ENCODE measurements at regions not wholly inside any gene's neighbourhood (a gene's known extent, or its start where the extent isn't known, plus 50 kb on each side); places are given as distances from the start of the nearest gene placed in this dataset.
"Not testable (repeated sequence)": the region's sequence is repeated elsewhere in the genome, so short reads cannot be mapped to it uniquely, and the experiment has no call there.

DNA sequence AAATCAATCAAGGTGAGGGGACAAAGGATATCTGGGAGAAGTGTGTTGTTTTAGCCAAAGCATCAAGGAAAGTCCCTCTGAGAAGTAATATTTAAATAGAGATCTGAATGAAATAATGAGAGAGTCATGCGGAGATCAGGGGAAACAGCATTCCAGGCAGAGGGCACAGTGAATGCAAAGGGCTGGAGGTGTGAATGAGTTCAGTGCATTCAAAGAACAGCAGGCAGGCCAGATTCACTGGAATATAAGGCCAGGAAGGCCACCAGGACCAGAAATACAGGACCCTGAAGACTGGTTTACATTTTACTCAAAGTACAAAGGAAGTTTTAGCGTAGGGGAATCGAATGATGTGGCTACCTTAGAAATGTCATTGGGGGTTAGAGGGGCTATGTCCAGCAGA is 436.2 kb upstream of the TMEM132C start:
- no peaks in the 10 kb centered on the region for H3K4me1 ChIP-seq (ENCODE audit: control insufficient read depth, insufficient read depth, low read length, poor library complexity, severe bottlenecking)
- no peaks in the 10 kb centered on the region for H3K9me3 ChIP-seq (ENCODE audit: control insufficient read depth, low read length)
- H3K27me3 ChIP-seq (replicated peaks; ENCODE audit: control insufficient read depth, insufficient read depth, low read length, poor library complexity, severe bottlenecking): no peaks in the 10 kb centered on the region
- no peak overlapping the region for H3K4me3 ChIP-seq (ENCODE audit: insufficient read depth, low read depth, low read length, poor library complexity, severe bottlenecking)
- H3K27ac ChIP-seq (ENCODE audit: insufficient read depth, low read length, poor library complexity, severe bottlenecking): no peak overlapping the region
- no peaks in the 10 kb centered on the region for H3K36me3 ChIP-seq (ENCODE audit: control insufficient read depth, insufficient read depth, low read length)
- no peak for DNase-seq

DNA sequence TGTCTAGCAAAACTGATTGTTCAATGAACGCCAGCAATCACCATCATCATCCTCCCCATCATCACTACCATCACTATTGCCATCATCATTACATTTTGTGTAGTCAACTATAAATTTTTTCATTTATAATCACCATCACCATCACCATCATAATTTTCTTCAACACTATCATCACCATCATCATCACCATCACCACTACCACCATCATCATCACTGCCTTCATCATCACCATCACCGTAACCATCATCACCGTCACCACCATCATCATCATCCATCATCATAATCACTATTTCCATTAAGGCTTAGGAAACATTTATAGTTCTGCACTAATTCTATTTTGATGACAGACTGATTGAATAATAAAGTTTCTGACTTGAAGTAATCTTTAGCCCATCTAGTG is 434.8 kb upstream of the TMEM132C start:
- H3K27me3 ChIP-seq (replicated peaks; ENCODE audit: control insufficient read depth, insufficient read depth, low read length, poor library complexity, severe bottlenecking): no peaks in the 10 kb centered on the region
- no peak for DNase-seq
- H3K9me3 ChIP-seq (ENCODE audit: control insufficient read depth, low read length): no peaks in the 10 kb centered on the region
- no peaks in the 10 kb centered on the region for H3K36me3 ChIP-seq (ENCODE audit: control insufficient read depth, insufficient read depth, low read length)
- no peaks in the 10 kb centered on the region for H3K4me1 ChIP-seq (ENCODE audit: control insufficient read depth, insufficient read depth, low read length, poor library complexity, severe bottlenecking)
- H3K4me3 ChIP-seq (ENCODE audit: insufficient read depth, low read depth, low read length, poor library complexity, severe bottlenecking): no peak overlapping the region
- H3K27ac ChIP-seq (ENCODE audit: insufficient read depth, low read length, poor library complexity, severe bottlenecking): no peak overlapping the region

DNA sequence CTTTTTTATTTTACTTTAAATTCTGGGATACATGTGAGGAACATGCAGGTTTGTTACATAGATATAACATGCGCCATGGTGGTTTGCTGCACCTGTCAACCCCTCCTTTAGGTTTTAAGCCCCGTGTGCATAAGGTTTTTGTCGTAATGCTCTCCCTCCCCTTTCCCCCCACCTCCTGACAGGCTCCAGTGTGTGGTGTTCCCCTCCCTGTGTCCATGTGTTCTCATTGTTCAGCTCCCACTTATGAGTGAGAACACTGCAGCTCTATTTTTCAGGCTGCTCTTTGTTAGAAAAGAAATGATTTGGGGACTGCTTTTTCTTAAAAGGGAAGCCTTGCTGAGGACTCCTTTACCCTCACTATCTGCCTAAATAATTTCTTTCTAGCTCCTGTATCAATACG is 430.2 kb upstream of the TMEM132C start:
- not testable (repeated sequence) for H3K9me3 ChIP-seq (ENCODE audit: control insufficient read depth, low read length); DNase-seq; H3K27ac ChIP-seq (ENCODE audit: insufficient read depth, low read length, poor library complexity, severe bottlenecking); H3K36me3 ChIP-seq (ENCODE audit: control insufficient read depth, insufficient read depth, low read length); H3K27me3 ChIP-seq (replicated peaks; ENCODE audit: control insufficient read depth, insufficient read depth, low read length, poor library complexity, severe bottlenecking); H3K4me1 ChIP-seq (ENCODE audit: control insufficient read depth, insufficient read depth, low read length, poor library complexity, severe bottlenecking); H3K4me3 ChIP-seq (ENCODE audit: insufficient read depth, low read depth, low read length, poor library complexity, severe bottlenecking)

DNA sequence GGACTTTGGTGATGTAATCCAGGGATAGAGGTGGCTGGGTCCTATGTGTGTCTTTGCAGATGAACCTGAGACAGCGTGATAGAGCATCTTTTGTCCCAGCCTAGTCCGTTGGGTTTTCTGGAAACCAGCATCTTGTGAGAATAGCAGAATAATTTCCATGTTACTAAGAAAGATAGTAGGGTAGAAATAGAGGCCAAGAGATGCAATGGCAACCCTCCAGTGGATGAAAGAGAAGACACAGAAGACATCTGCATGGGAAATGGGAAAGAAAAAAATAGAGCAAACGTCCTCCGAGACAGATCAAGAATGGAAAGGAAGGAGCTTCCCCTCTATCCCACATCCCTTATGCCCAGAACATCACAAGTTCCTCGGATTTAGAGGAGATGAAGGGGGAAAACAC is 409.3 kb upstream of the TMEM132C start:
- Histone ChIP-seq H3K9me3 (ENCODE audit: control insufficient read depth, low read length) (no peaks in the 10 kb centered on the region), H3K27me3 (replicated peaks; ENCODE audit: control insufficient read depth, insufficient read depth, low read length, poor library complexity, severe bottlenecking) (no peaks in the 10 kb centered on the region), H3K36me3 (ENCODE audit: control insufficient read depth, insufficient read depth, low read length) (no peaks in the 10 kb centered on the region), H3K27ac (ENCODE audit: insufficient read depth, low read length, poor library complexity, severe bottlenecking) (no peak overlapping the region), H3K4me1 (ENCODE audit: control insufficient read depth, insufficient read depth, low read length, poor library complexity, severe bottlenecking) (no peaks in the 10 kb centered on the region), H3K4me3 (ENCODE audit: insufficient read depth, low read depth, low read length, poor library complexity, severe bottlenecking) (no peak overlapping the region)
- no peak for DNase-seq

DNA sequence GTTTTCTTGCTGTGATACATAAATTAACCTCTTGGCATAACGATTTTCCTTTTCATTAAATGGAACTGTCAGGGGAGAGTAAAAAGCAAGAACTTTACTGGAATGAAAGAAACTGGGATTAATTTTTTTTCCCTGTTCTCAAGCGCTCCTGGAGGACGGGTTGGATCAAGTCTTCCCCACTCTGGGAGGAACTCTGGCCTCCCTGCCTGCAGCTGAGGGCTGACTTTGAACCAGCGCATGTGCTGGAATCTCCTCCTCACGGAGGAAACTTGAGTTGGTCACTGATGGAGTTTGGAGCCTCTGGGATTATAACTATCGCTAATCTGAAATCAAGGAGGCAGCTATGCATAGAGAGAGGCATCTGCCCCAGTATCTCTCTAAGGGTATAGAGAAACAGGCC is 406.4 kb upstream of the TMEM132C start:
- H3K9me3 ChIP-seq (ENCODE audit: control insufficient read depth, low read length): no peaks in the 10 kb centered on the region
- H3K36me3 ChIP-seq (ENCODE audit: control insufficient read depth, insufficient read depth, low read length): no peaks in the 10 kb centered on the region
- no peak overlapping the region for H3K27ac ChIP-seq (ENCODE audit: insufficient read depth, low read length, poor library complexity, severe bottlenecking)
- no peak overlapping the region for H3K4me3 ChIP-seq (ENCODE audit: insufficient read depth, low read depth, low read length, poor library complexity, severe bottlenecking)
- DNase-seq: no peak
- no peaks in the 10 kb centered on the region for H3K27me3 ChIP-seq (replicated peaks; ENCODE audit: control insufficient read depth, insufficient read depth, low read length, poor library complexity, severe bottlenecking)
- no peaks in the 10 kb centered on the region for H3K4me1 ChIP-seq (ENCODE audit: control insufficient read depth, insufficient read depth, low read length, poor library complexity, severe bottlenecking)

DNA sequence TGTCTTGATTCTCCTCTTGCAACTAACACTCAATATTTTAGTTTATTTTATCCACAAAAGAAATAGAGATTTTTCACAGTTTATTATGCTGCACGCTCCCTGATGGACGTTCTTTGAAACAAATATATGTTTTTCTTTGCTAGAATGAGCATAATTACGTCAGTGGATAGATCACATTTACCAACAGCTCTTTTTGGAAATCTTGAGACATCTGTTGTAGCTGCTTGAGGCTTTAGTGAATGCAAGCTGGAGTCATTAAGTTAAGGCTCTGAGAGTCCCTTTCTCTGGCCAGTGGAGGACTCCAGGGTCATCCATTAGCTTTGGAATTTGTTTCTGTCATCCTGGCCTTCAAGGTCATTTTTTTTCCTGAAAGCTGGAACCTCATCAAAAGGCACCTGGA is 405.6 kb upstream of the TMEM132C start:
- Histone ChIP-seq H3K9me3 (ENCODE audit: control insufficient read depth, low read length) (no peaks in the 10 kb centered on the region), H3K27me3 (replicated peaks; ENCODE audit: control insufficient read depth, insufficient read depth, low read length, poor library complexity, severe bottlenecking) (no peaks in the 10 kb centered on the region), H3K36me3 (ENCODE audit: control insufficient read depth, insufficient read depth, low read length) (no peaks in the 10 kb centered on the region), H3K4me1 (ENCODE audit: control insufficient read depth, insufficient read depth, low read length, poor library complexity, severe bottlenecking) (no peaks in the 10 kb centered on the region), H3K4me3 (ENCODE audit: insufficient read depth, low read depth, low read length, poor library complexity, severe bottlenecking) (no peak overlapping the region), H3K27ac (ENCODE audit: insufficient read depth, low read length, poor library complexity, severe bottlenecking) (no peak overlapping the region)
- DNase-seq: no peak

DNA sequence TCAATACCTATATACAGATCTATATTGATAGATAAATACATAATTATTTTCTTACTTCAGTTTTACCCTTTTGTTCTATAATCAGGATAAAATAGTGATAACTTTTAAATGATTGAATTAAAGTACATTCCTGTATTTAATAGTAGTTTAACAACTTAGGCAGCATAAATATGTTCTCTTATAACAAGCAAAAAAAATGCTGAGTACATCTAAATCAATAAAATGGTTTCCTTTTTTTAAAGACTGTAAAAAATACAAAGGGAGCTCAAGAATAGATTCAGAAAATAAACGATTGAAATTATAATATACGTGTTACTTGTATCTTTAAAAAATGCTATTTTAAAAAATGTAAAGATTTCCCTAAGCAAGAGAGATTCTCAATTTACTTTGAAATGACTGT is 393.7 kb upstream of the TMEM132C start:
- Histone ChIP-seq H3K36me3 (ENCODE audit: control insufficient read depth, insufficient read depth, low read length) (no peaks in the 10 kb centered on the region), H3K27ac (ENCODE audit: insufficient read depth, low read length, poor library complexity, severe bottlenecking) (no peak overlapping the region), H3K9me3 (ENCODE audit: control insufficient read depth, low read length) (no peaks in the 10 kb centered on the region), H3K27me3 (replicated peaks; ENCODE audit: control insufficient read depth, insufficient read depth, low read length, poor library complexity, severe bottlenecking) (no peaks in the 10 kb centered on the region), H3K4me1 (ENCODE audit: control insufficient read depth, insufficient read depth, low read length, poor library complexity, severe bottlenecking) (no peaks in the 10 kb centered on the region), H3K4me3 (ENCODE audit: insufficient read depth, low read depth, low read length, poor library complexity, severe bottlenecking) (no peak overlapping the region)
- DNase-seq: no peak

DNA sequence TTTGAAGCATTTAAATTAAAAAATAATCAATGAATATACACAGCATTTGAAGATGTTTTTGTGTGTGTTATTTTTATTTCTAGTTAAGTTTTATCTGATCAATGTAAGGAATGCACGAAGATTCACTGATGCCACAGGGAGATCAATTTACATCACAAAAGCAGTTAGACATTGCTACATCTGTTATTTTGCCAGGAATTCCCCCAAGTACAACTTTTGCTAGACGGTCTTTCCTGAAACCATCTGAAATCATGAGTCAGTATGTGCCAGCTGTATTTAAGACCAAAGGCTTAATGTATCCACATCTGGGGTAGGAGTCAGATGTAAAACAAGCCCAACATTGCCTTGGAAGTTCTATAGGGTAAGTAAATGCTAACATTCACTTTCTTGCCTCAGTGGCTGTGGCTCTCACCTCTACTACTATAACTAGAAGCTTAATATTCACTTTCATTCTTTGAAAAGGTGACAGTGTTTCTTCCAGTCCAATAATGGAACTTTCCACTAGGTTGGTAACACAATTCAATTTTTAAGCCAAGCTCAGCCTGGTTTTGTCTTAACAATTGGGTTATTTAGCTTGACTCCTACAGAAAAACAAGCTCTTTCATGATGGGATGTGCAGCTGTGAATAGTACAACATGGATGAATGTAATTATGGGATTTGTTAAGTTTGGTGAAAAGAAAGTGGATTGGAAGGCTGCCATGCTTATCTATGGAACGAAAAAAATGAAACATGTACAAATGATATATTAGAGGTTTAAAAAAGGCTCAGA is 385.4 kb upstream of the TMEM132C start:
- Histone ChIP-seq H3K4me3 (ENCODE audit: insufficient read depth, low read depth, low read length, poor library complexity, severe bottlenecking) (no peak overlapping the region), H3K27me3 (replicated peaks; ENCODE audit: control insufficient read depth, insufficient read depth, low read length, poor library complexity, severe bottlenecking) (no peaks in the 10 kb centered on the region), H3K9me3 (ENCODE audit: control insufficient read depth, low read length) (no peaks in the 10 kb centered on the region), H3K4me1 (ENCODE audit: control insufficient read depth, insufficient read depth, low read length, poor library complexity, severe bottlenecking) (no peaks in the 10 kb centered on the region), H3K27ac (ENCODE audit: insufficient read depth, low read length, poor library complexity, severe bottlenecking) (no peak overlapping the region), H3K36me3 (ENCODE audit: control insufficient read depth, insufficient read depth, low read length) (no peaks in the 10 kb centered on the region)
- DNase-seq: no peak

DNA sequence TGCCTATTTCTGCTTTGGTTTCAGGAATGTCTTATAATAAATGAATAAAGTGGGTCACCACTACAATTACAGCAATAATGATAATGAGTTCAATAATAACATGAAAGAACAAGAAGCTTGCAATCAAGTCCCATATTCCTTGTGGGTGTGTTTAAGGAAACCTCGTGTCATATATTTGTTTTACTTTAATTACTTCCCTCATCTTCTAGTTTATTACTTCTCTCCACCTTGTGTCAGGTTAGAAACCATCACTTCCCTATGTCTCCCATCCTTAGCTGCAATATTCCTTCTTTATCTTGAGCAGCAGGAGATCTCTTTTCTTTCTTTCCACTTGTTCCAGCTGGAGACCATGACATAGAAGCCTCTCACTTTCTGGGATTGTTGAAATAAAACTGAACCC is 384.0 kb upstream of the TMEM132C start:
- no peaks in the 10 kb centered on the region for H3K4me1 ChIP-seq (ENCODE audit: control insufficient read depth, insufficient read depth, low read length, poor library complexity, severe bottlenecking)
- no peaks in the 10 kb centered on the region for H3K9me3 ChIP-seq (ENCODE audit: control insufficient read depth, low read length)
- DNase-seq: no peak
- no peak overlapping the region for H3K4me3 ChIP-seq (ENCODE audit: insufficient read depth, low read depth, low read length, poor library complexity, severe bottlenecking)
- no peaks in the 10 kb centered on the region for H3K36me3 ChIP-seq (ENCODE audit: control insufficient read depth, insufficient read depth, low read length)
- H3K27ac ChIP-seq (ENCODE audit: insufficient read depth, low read length, poor library complexity, severe bottlenecking): no peak overlapping the region
- no peaks in the 10 kb centered on the region for H3K27me3 ChIP-seq (replicated peaks; ENCODE audit: control insufficient read depth, insufficient read depth, low read length, poor library complexity, severe bottlenecking)

DNA sequence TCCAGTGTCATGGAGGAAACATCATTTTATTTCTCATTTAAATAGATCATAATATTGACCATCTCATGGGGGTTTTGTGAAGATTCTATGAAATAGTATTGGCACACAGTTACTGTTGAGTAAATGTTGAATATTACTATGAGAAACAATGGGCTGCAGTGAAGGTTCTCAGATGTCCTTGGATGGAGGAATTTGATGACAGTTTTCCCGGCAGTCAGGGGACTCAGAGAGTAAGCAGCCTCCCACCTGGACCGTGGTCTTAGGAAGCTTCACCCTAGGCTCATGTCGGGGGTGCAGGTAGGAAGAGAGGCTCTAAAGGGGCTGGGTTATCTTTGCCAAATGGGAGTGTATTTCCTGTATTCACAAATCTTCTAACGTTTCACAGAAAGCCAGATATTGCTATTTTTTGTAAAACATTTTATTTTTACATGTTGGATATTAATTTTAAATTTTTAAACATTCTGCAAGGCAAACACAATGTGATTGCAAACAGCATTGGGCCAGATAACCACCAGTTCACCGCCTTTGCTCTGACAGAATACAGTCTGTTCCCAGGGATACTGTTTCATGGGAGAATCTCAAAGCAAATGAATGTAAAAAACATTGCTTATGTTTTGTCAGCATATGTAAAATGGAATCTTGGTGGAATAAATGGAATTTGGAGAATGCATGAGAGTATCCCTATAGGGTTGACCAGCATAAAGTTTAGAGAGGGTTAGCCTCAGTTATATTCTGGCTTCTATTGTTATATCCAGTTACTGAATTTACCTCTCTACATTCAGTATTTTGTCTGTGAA is 380.8 kb upstream of the TMEM132C start:
- H3K27me3 ChIP-seq (replicated peaks; ENCODE audit: control insufficient read depth, insufficient read depth, low read length, poor library complexity, severe bottlenecking): no peaks in the 10 kb centered on the region
- no peak overlapping the region for H3K27ac ChIP-seq (ENCODE audit: insufficient read depth, low read length, poor library complexity, severe bottlenecking)
- no peaks in the 10 kb centered on the region for H3K4me1 ChIP-seq (ENCODE audit: control insufficient read depth, insufficient read depth, low read length, poor library complexity, severe bottlenecking)
- H3K36me3 ChIP-seq (ENCODE audit: control insufficient read depth, insufficient read depth, low read length): no peaks in the 10 kb centered on the region
- no peaks in the 10 kb centered on the region for H3K9me3 ChIP-seq (ENCODE audit: control insufficient read depth, low read length)
- no peak overlapping the region for H3K4me3 ChIP-seq (ENCODE audit: insufficient read depth, low read depth, low read length, poor library complexity, severe bottlenecking)
- no peak for DNase-seq

Measured in effector memory CD4-positive, alpha-beta T cell (primary cell).